Thyroid gland (tissue), 4 donors: ENCODE measurements at regions not wholly inside any gene's neighbourhood (a gene's known extent, or its start where the extent isn't known, plus 50 kb on each side); places are given as distances from the start of the nearest gene placed in this dataset.

Source experiments
- POLR2A ChIP-seq, 2 donors: fragments of 450-650 bp; IDR thresholded peaks; one replicate each; pipeline ENCODE4 v1.6.1; 2017; ENCODE audit warnings: antibody characterized with exemption in 2 of 2, mild to moderate bottlenecking in 2 of 2, moderate library complexity in 1 of 2
- TF ChIP-seq, protein P1 (sequence below), 6 experiments: fragments of 200-600 bp in 3 of 6; fragments of 450-650 bp in 3 of 6; sonication (generic) in 3 of 6; IDR thresholded peaks; one replicate each; pipeline ENCODE4 v1.5.1; 2016 to 2019; ENCODE audit warnings: antibody characterized with exemption in 6 of 6, mild to moderate bottlenecking in 2 of 6, inconsistent platforms in 1 of 6, moderate library complexity in 1 of 6

DNA sequence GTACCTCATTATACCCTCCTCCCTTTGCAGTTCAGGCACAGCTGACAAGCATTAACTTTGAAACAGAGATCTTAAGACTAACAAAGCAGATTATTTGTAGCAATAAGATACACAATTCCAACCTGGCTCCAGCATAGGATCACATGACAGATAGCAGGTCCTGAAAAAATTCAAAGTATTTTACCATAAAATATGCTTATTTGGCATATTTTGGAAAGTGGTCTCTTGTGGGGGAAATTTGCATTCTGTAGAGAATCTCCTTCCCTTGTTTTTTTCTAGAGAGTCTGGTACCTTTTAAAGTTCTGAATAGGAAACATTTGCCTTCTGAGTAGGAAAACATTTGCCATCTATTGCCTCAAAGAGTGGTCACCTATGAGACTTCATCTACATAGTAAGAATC is 212.8 kb upstream of the SH3BP4 start:
- TF ChIP-seq, protein P1, sequence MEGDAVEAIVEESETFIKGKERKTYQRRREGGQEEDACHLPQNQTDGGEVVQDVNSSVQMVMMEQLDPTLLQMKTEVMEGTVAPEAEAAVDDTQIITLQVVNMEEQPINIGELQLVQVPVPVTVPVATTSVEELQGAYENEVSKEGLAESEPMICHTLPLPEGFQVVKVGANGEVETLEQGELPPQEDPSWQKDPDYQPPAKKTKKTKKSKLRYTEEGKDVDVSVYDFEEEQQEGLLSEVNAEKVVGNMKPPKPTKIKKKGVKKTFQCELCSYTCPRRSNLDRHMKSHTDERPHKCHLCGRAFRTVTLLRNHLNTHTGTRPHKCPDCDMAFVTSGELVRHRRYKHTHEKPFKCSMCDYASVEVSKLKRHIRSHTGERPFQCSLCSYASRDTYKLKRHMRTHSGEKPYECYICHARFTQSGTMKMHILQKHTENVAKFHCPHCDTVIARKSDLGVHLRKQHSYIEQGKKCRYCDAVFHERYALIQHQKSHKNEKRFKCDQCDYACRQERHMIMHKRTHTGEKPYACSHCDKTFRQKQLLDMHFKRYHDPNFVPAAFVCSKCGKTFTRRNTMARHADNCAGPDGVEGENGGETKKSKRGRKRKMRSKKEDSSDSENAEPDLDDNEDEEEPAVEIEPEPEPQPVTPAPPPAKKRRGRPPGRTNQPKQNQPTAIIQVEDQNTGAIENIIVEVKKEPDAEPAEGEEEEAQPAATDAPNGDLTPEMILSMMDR (IDR thresholded peaks at IDR 0.05), result no peak
- TF ChIP-seq POLR2A (IDR thresholded peaks at IDR 0.05), result no peak
